ENCODE measurements at regions not wholly inside any gene's neighbourhood (a gene's known extent, or its start where the extent isn't known, plus 50 kb on each side); places are given as distances from the start of the nearest gene placed in this dataset.

GRCh38 chr5:89601880-89602279, 718.9 kb upstream of the MEF2C start (continued):
- TF ChIP-seq PHF8 (conservative IDR thresholded peaks at IDR 0.05; ENCODE audit: low read depth, low read length), result no peak

- no peaks in the 10 kb centered on the region for H3K9me3 ChIP-seq (ENCODE audit: insufficient read depth in 2 of 2, low read depth in 1 of 2, low read length in 1 of 2)
- H3K23ac ChIP-seq (ENCODE audit: insufficient read length), result no peak overlapping the region
- ChIA-PET POLR2A (ENCODE audit: partially characterized antibody) (no interaction called here), CTCF (ENCODE audit: partially characterized antibody) (interaction anchor here (0.6 kb wide), 1 partner anchor 26 kb away, joined by 6 read pairs; no protein-coding TSS in a partner anchor)
- no peak overlapping the region for H2BK120ac ChIP-seq (replicated peaks; ENCODE audit: low read depth, low read length)
- no peak overlapping the region for H3K56ac ChIP-seq (replicated peaks; ENCODE audit: insufficient read length, low read depth, low read length)
- H2BK12ac ChIP-seq (ENCODE audit: low read depth, low read length), result no peak overlapping the region
- no peak overlapping the region for H3K4me2 ChIP-seq (ENCODE audit: insufficient read depth in 1 of 2, low read depth in 2 of 2, low read length in 2 of 2)
- no peak overlapping the region for H2BK20ac ChIP-seq (ENCODE audit: low read length)
- H3K36me3 ChIP-seq (ENCODE audit: control insufficient read depth in 2 of 4, insufficient read depth in 4 of 4, low read length in 3 of 4), result no peaks in the 10 kb centered on the region
- no peaks in the 10 kb centered on the region for H3K79me1 ChIP-seq (ENCODE audit: low read depth, low read length)
- no peaks in the 10 kb centered on the region for H3K4me1 ChIP-seq (replicated peaks in 1 of 4; ENCODE audit: control insufficient read depth in 3 of 4, insufficient read depth in 4 of 4, low read length in 3 of 4)
- no peaks in the 10 kb centered on the region for H4K20me1 ChIP-seq (replicated peaks in 1 of 2; ENCODE audit: control insufficient read depth in 1 of 2, insufficient read depth in 2 of 2, low read length in 2 of 2)
- no peak overlapping the region for H2AFZ ChIP-seq (ENCODE audit: low read length)
- no peak overlapping the region for H2BK5ac ChIP-seq (ENCODE audit: low read depth, low read length)
- no peaks in the 10 kb centered on the region for H3K79me2 ChIP-seq (ENCODE audit: control insufficient read depth in 1 of 2, insufficient read depth in 2 of 2, low read length in 2 of 2)
- no peaks in the 10 kb centered on the region for H3K27me3 ChIP-seq (replicated peaks in 1 of 4; ENCODE audit: control insufficient read depth in 3 of 4, extremely low read depth in 1 of 4, insufficient read depth in 3 of 4, low read length in 3 of 4)
- FAIRE-seq, result no peak
- H4K8ac ChIP-seq (ENCODE audit: extremely low read depth, insufficient read depth, low read length), result no peak overlapping the region
- H2AK5ac ChIP-seq (ENCODE audit: low read depth, low read length), result no peak overlapping the region
- no peak overlapping the region for H3K4ac ChIP-seq (replicated peaks; ENCODE audit: insufficient read length, low read depth, low read length)
- 83% methylated on average over 1 of the region's 1 CpG; no CpG with 5 or more reads in 1 of the 2 experiments for WGBS, 2 experiments (ENCODE audit: extremely low coverage in 1 of 2, insufficient coverage in 1 of 2, insufficient read length in 1 of 2, insufficient replicate concordance in 2 of 2, low coverage in 1 of 2, low lambda C conversion rate in 2 of 2, missing lambda C conversion rate in 1 of 2)
- no peak overlapping the region for H2BK15ac ChIP-seq (ENCODE audit: low read length)
- H3K9ac ChIP-seq (replicated peaks in 1 of 4; ENCODE audit: extremely low read depth in 1 of 4, low read depth in 3 of 4, low read length in 3 of 4), result no peak overlapping the region
- H3K18ac ChIP-seq (ENCODE audit: extremely low read depth, low read length), result no peak overlapping the region
- no peak overlapping the region for H3K4me3 ChIP-seq (ENCODE audit: extremely low read depth in 1 of 4, insufficient read depth in 2 of 4, low read depth in 3 of 4, low read length in 4 of 4)
- DNase-seq (ENCODE audit: low read depth in 1 of 2, low spot score in 2 of 2), result no peak
- H4K5ac ChIP-seq (ENCODE audit: insufficient read length, low read depth, low read length), result no peak overlapping the region
- H4K91ac ChIP-seq (replicated peaks; ENCODE audit: insufficient read length, low read length), result no peak overlapping the region
- H3K14ac ChIP-seq (ENCODE audit: insufficient read length), result no peak overlapping the region
- no peak overlapping the region for H3K27ac ChIP-seq (ENCODE audit: low read depth, low read length)
- TF ChIP-seq JUN (IDR thresholded peaks at IDR 0.05; ENCODE audit: low read depth, low read length) (no peak), PHF8 (conservative IDR thresholded peaks at IDR 0.05; ENCODE audit: low read depth, low read length) (no peak), EZH2 (IDR thresholded peaks at IDR 0.05; ENCODE audit: low read depth, low read length, severe bottlenecking) (no peak), EP300 (IDR thresholded peaks at IDR 0.05; ENCODE audit: borderline replicate concordance in 1 of 2, low read depth in 2 of 2, low read length in 2 of 2) (no peak), GABPA (IDR thresholded peaks at IDR 0.05; ENCODE audit: borderline replicate concordance, insufficient read depth, low read length) (no peak), ATF3 (IDR thresholded peaks at IDR 0.05; ENCODE audit: insufficient read depth, low read depth, low read length) (no peak)
- H3K23me2 ChIP-seq (ENCODE audit: low read depth, low read length), result no peaks in the 10 kb centered on the region
Measured at GRCh38 chr5:89597878-89598277, 714.9 kb upstream of the MEF2C start.
